Astrocyte (in vitro differentiated cells and primary cell): ENCODE measurements at regions not wholly inside any gene's neighbourhood (a gene's known extent, or its start where the extent isn't known, plus 50 kb on each side); places are given as distances from the start of the nearest gene placed in this dataset.

Experiments used
- DNase-seq: peaks from one replicate; pipeline ENCODE4 v3.0.0-alpha.2; 2010; ENCODE audit warnings: low read depth
- FAIRE-seq: peaks from 2 replicates; lab custom pipeline; 2011; peaks lifted over from hg19 to GRCh38; lab: Jason Lieb, UNC
- H2AFZ ChIP-seq: 2 replicates; pipeline ENCODE4 v1.6.0; 2012; ENCODE audit warnings: low read depth, low read length, inconsistent platforms
- H3K27ac ChIP-seq: 2 replicates; pipeline ENCODE4 v1.5.1; 2011; ENCODE audit warnings: low read depth, low read length, inconsistent platforms
- H3K27me3 ChIP-seq: 2 replicates; pipeline ENCODE4 v1.6.0; 2011; ENCODE audit warnings: low read length, inconsistent platforms; ENCODE audit not compliant: insufficient read depth
- H3K36me3 ChIP-seq: 2 replicates; pipeline ENCODE4 v1.5.1; 2011; ENCODE audit warnings: low read length, inconsistent platforms; ENCODE audit not compliant: insufficient read depth
- H3K4me1 ChIP-seq: 2 replicates; pipeline ENCODE4 v1.5.1; 2011; ENCODE audit warnings: low read length, inconsistent platforms; ENCODE audit not compliant: insufficient read depth
- H3K4me2 ChIP-seq: 2 replicates; pipeline ENCODE4 v1.6.0; 2012; ENCODE audit warnings: low read length, inconsistent platforms
- H3K4me3 ChIP-seq: 2 replicates; pipeline ENCODE4 v1.5.1; 2011; ENCODE audit warnings: low read depth, mild to moderate bottlenecking, low read length, inconsistent platforms; ENCODE audit not compliant: insufficient read depth
- H3K79me2 ChIP-seq: 2 replicates; pipeline ENCODE4 v1.6.0; 2012; ENCODE audit warnings: mild to moderate bottlenecking, low read length, inconsistent platforms; ENCODE audit not compliant: insufficient read depth
- H3K9ac ChIP-seq: 2 replicates; pipeline ENCODE4 v1.6.0; 2012; ENCODE audit warnings: mild to moderate bottlenecking, low read length, inconsistent platforms
- H3K9me3 ChIP-seq: 2 replicates; pipeline ENCODE4 v1.5.1; 2012; ENCODE audit warnings: low read depth, mild to moderate bottlenecking, low read length, inconsistent platforms; ENCODE audit not compliant: insufficient read depth
- H4K20me1 ChIP-seq: 2 replicates; pipeline ENCODE4 v1.6.0; 2012; ENCODE audit warnings: low read length, inconsistent platforms; ENCODE audit not compliant: insufficient read depth
- H3K27ac Mint-ChIP-seq: one replicate; pipeline ENCODE4 v1.8.0; 2021; ENCODE audit warnings: mild to moderate bottlenecking, mixed read lengths; ENCODE audit not compliant: unreplicated experiment
- H3K27me3 Mint-ChIP-seq: one replicate; pipeline ENCODE4 v1.8.0; 2021; ENCODE audit warnings: low read depth, mixed read lengths; ENCODE audit not compliant: unreplicated experiment
- H3K36me3 Mint-ChIP-seq: one replicate; pipeline ENCODE4 v1.8.0; 2021; ENCODE audit warnings: low read depth, mixed read lengths; ENCODE audit not compliant: unreplicated experiment
- H3K4me1 Mint-ChIP-seq: one replicate; pipeline ENCODE4 v1.8.0; 2021; ENCODE audit warnings: low read depth, mixed read lengths; ENCODE audit not compliant: unreplicated experiment
- H3K4me3 Mint-ChIP-seq: one replicate; pipeline ENCODE4 v1.8.0; 2021; ENCODE audit warnings: mild to moderate bottlenecking, moderate library complexity, mixed read lengths; ENCODE audit not compliant: unreplicated experiment
- H3K9me3 Mint-ChIP-seq: one replicate; pipeline ENCODE4 v1.8.0; 2021; ENCODE audit warnings: mild to moderate bottlenecking, mixed read lengths; ENCODE audit not compliant: unreplicated experiment
- CTCF ChIP-seq: IDR thresholded peaks from 2 replicates; pipeline ENCODE4 v1.5.1; 2011; ENCODE audit warnings: low read depth, mild to moderate bottlenecking, inconsistent platforms, low read length, moderate library complexity; ENCODE audit not compliant: insufficient read depth
- EZH2 ChIP-seq: IDR thresholded peaks from 2 replicates; pipeline ENCODE4 v1.6.1; 2012; ENCODE audit warnings: mild to moderate bottlenecking, low read length, inconsistent platforms; ENCODE audit not compliant: insufficient read depth

DNA sequence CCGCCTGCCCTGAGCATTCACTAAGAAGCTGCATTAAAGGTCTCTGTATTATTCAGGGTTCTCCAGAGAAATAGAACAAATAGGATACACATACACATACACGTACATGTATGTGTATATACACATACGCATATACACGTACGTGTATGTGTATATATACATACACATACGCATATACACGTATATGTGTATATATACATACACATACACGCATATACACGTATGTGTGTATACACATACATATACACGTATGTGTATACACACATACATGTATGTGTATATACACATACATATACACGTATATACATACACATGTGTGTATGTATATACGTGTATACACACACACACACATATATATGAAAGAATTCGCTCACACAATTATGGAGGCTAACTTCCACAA is 108.9 kb upstream of the BARHL2 start:
- no peaks in the 10 kb centered on the region for H3K4me1 ChIP-seq
- Mint-ChIP-seq H3K27ac (no peak overlapping the region), H3K4me3 (no peak overlapping the region), H3K9me3 (peaks cover 4% of the 10 kb centered on the region), H3K36me3 (no peaks in the 10 kb centered on the region), H3K27me3 (peaks cover 57% of the 10 kb centered on the region), H3K4me1 (peaks cover 11% of the 10 kb centered on the region)
- FAIRE-seq (no peak), DNase-seq (no peak)
- no peaks in the 10 kb centered on the region for H4K20me1 ChIP-seq
- H3K9ac ChIP-seq: no peak overlapping the region
- H3K9me3 ChIP-seq: no peaks in the 10 kb centered on the region
- TF ChIP-seq EZH2 (no peak), CTCF (no peak)
- H3K27ac ChIP-seq: no peak overlapping the region
- H3K4me2 ChIP-seq: no peak overlapping the region
- no peak overlapping the region for H3K4me3 ChIP-seq
- no peak overlapping the region for H2AFZ ChIP-seq
- H3K79me2 ChIP-seq: no peaks in the 10 kb centered on the region
- H3K27me3 ChIP-seq: peaks cover 8% of the 10 kb centered on the region
- H3K36me3 ChIP-seq: no peaks in the 10 kb centered on the region

GRCh38 chr1:90824551-90824950 is 107.4 kb upstream of the BARHL2 start:
- Mint-ChIP-seq H3K27ac (no peak overlapping the region), H3K4me3 (no peak overlapping the region), H3K9me3 (peaks cover 4% of the 10 kb centered on the region), H3K36me3 (no peaks in the 10 kb centered on the region), H3K27me3 (peaks cover 45% of the 10 kb centered on the region), H3K4me1 (peaks cover 15% of the 10 kb centered on the region)
- Histone ChIP-seq H3K27me3 (peaks cover 2% of the 10 kb centered on the region), H3K4me1 (no peaks in the 10 kb centered on the region), H3K4me3 (no peak overlapping the region), H3K36me3 (no peaks in the 10 kb centered on the region), H3K4me2 (no peak overlapping the region), H3K27ac (no peak overlapping the region), H3K9ac (no peak overlapping the region), H2AFZ (no peak overlapping the region), H3K9me3 (no peaks in the 10 kb centered on the region), H3K79me2 (no peaks in the 10 kb centered on the region), H4K20me1 (no peaks in the 10 kb centered on the region)
- no peak for DNase-seq
- FAIRE-seq: no peak
- TF ChIP-seq EZH2 (no peak), CTCF (no peak)

DNA sequence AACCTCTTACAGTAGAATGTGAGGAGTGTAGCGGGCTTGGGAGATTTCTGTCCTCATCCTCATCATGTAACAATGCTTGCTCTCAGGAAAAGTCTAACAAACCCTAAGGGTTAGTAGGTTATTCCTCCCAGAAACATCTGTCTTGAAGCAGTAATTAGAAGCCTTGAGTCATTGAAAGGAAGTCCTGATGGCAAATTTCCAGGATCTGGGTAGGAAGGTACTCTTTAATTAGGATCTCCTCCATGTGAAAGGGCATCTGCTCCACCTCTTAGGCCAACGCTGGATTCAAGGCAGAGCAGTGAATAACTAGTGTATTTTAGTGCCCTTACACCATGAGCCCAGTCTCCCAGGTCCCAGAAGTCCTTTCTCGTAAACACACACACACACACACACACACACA is 106.6 kb upstream of the BARHL2 start:
- H3K9me3 Mint-ChIP-seq: peaks cover 4% of the 10 kb centered on the region
- Histone ChIP-seq H3K9me3 (no peaks in the 10 kb centered on the region), H3K4me3 (no peak overlapping the region), H3K27ac (no peak overlapping the region), H3K79me2 (no peaks in the 10 kb centered on the region), H3K4me2 (no peak overlapping the region), H3K4me1 (no peaks in the 10 kb centered on the region), H3K36me3 (no peaks in the 10 kb centered on the region), H4K20me1 (no peaks in the 10 kb centered on the region), H3K27me3 (peaks cover 2% of the 10 kb centered on the region), H2AFZ (no peak overlapping the region), H3K9ac (no peak overlapping the region)
- H3K27me3 Mint-ChIP-seq: peaks cover 40% of the 10 kb centered on the region
- FAIRE-seq (no peak), DNase-seq (no peak)
- TF ChIP-seq EZH2 (no peak), CTCF (no peak)
- H3K27ac Mint-ChIP-seq: no peak overlapping the region
- H3K36me3 Mint-ChIP-seq: no peaks in the 10 kb centered on the region
- H3K4me3 Mint-ChIP-seq: no peak overlapping the region
- H3K4me1 Mint-ChIP-seq: peaks cover 15% of the 10 kb centered on the region
